HG03378 (cell line): ENCODE measurements at regions not wholly inside any gene's neighbourhood (a gene's known extent, or its start where the extent isn't known, plus 50 kb on each side); places are given as distances from the start of the nearest gene placed in this dataset.

ENCODE experiments used
- ATAC-seq: cut with Tn5 transposase; IDR thresholded peaks from one replicate; pipeline ENCODE4 v1.9.1; 2021; ENCODE audit warnings: mild to moderate bottlenecking, moderate library complexity; ENCODE audit not compliant: unreplicated experiment

GRCh38 chr13:99122171-99122570, 78.5 kb upstream of the UBAC2 start:
- ATAC-seq, result no peak

- no peak for ATAC-seq
Observed at GRCh38 chr13:99123101-99124045, 77.3 kb upstream of the UBAC2 start.

- ATAC-seq, result no peak
Observed at GRCh38 chr13:99124046-99124400, 76.6 kb upstream of the UBAC2 start.

GRCh38 chr13:99124794-99125316, 75.8 kb upstream of the UBAC2 start:
- peak; percentile 89 for ATAC-seq

- ATAC-seq, result no peak
Observed at GRCh38 chr13:99125326-99125915, 75.2 kb upstream of the UBAC2 start.

GRCh38 chr13:99126821-99127220, 73.8 kb upstream of the UBAC2 start:
- ATAC-seq, result no peak

GRCh38 chr13:99129050-99129449, 71.6 kb upstream of the UBAC2 start:
- ATAC-seq, result no peak

- ATAC-seq, result no peak
Observed at GRCh38 chr13:99129951-99130350, 70.7 kb upstream of the UBAC2 start.

GRCh38 chr13:99131410-99131809, 69.2 kb upstream of the UBAC2 start:
- ATAC-seq, result no peak

GRCh38 chr13:99132295-99132835, 68.3 kb upstream of the UBAC2 start:
- ATAC-seq, result no peak

- no peak for ATAC-seq
Observed at GRCh38 chr13:99133230-99133629, 67.4 kb upstream of the UBAC2 start.

- no peak for ATAC-seq
Observed at GRCh38 chr13:99133848-99134247, 66.8 kb upstream of the UBAC2 start.

GRCh38 chr13:99135591-99135990, 65.1 kb upstream of the UBAC2 start:
- no peak for ATAC-seq

GRCh38 chr13:99136427-99136954, 64.2 kb upstream of the UBAC2 start:
- no peak for ATAC-seq

- no peak for ATAC-seq
Observed at GRCh38 chr13:99140831-99141230, 59.8 kb upstream of the UBAC2 start.

GRCh38 chr13:99143904-99144303, 56.8 kb upstream of the UBAC2 start:
- no peak for ATAC-seq

GRCh38 chr13:99144306-99144705, 56.3 kb upstream of the UBAC2 start:
- peak; percentile 58 for ATAC-seq

GRCh38 chr13:99145461-99145860, 55.2 kb upstream of the UBAC2 start:
- no peak for ATAC-seq

GRCh38 chr13:99150575-99151361, 49.9 kb upstream of the UBAC2 start:
- no peak for ATAC-seq
